Neural cell (in vitro differentiated cells): ENCODE measurements at regions not wholly inside any gene's neighbourhood (a gene's known extent, or its start where the extent isn't known, plus 50 kb on each side); places are given as distances from the start of the nearest gene placed in this dataset.

Source experiments
- EP300 ChIP-seq: fragments of 450-650 bp; conservative IDR thresholded peaks from 2 replicates; pipeline ENCODE4 v1.6.1; 2014; ENCODE audit warnings: antibody characterized with exemption, mild to moderate bottlenecking, moderate library complexity; ENCODE audit not compliant: poor library complexity, severe bottlenecking
- EZH2 ChIP-seq: fragments of 200-600, 300-800 bp; shearing (Covaris generic), sonication (generic); IDR thresholded peaks from 2 replicates; pipeline ENCODE4 v1.6.1; 2014; ENCODE audit warnings: antibody characterized with exemption, low read length, borderline replicate concordance, mild to moderate bottlenecking; ENCODE audit not compliant: insufficient read depth, poor library complexity, severe bottlenecking
- POLR2AphosphoS5 ChIP-seq: IDR thresholded peaks from 2 replicates; pipeline ENCODE4 v1.6.1; 2012
- RAD21 ChIP-seq: fragments of 450-650 bp; conservative IDR thresholded peaks from 2 replicates; pipeline ENCODE4 v1.6.1; 2014; ENCODE audit warnings: antibody characterized with exemption, mild to moderate bottlenecking, moderate library complexity
- TAF1 ChIP-seq: IDR thresholded peaks from 2 replicates; pipeline ENCODE4 v1.6.1; 2012; ENCODE audit warnings: low read depth
- TF ChIP-seq, protein P1 (sequence below): fragments of 450-650 bp; IDR thresholded peaks from 2 replicates; pipeline ENCODE4 v1.5.1; 2014; ENCODE audit warnings: antibody characterized with exemption, mild to moderate bottlenecking, moderate library complexity; ENCODE audit not compliant: poor library complexity, severe bottlenecking
- TF ChIP-seq, protein P2 (sequence below): IDR thresholded peaks from 2 replicates; pipeline ENCODE4 v1.6.1; 2012; ENCODE audit warnings: borderline replicate concordance

- TF ChIP-seq, protein P1, sequence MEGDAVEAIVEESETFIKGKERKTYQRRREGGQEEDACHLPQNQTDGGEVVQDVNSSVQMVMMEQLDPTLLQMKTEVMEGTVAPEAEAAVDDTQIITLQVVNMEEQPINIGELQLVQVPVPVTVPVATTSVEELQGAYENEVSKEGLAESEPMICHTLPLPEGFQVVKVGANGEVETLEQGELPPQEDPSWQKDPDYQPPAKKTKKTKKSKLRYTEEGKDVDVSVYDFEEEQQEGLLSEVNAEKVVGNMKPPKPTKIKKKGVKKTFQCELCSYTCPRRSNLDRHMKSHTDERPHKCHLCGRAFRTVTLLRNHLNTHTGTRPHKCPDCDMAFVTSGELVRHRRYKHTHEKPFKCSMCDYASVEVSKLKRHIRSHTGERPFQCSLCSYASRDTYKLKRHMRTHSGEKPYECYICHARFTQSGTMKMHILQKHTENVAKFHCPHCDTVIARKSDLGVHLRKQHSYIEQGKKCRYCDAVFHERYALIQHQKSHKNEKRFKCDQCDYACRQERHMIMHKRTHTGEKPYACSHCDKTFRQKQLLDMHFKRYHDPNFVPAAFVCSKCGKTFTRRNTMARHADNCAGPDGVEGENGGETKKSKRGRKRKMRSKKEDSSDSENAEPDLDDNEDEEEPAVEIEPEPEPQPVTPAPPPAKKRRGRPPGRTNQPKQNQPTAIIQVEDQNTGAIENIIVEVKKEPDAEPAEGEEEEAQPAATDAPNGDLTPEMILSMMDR = no peak
- TF ChIP-seq EZH2 (no peak), POLR2AphosphoS5 (no peak), EP300 (no peak), RAD21 (no peak), TAF1 (no peak)
- TF ChIP-seq, protein P2, sequence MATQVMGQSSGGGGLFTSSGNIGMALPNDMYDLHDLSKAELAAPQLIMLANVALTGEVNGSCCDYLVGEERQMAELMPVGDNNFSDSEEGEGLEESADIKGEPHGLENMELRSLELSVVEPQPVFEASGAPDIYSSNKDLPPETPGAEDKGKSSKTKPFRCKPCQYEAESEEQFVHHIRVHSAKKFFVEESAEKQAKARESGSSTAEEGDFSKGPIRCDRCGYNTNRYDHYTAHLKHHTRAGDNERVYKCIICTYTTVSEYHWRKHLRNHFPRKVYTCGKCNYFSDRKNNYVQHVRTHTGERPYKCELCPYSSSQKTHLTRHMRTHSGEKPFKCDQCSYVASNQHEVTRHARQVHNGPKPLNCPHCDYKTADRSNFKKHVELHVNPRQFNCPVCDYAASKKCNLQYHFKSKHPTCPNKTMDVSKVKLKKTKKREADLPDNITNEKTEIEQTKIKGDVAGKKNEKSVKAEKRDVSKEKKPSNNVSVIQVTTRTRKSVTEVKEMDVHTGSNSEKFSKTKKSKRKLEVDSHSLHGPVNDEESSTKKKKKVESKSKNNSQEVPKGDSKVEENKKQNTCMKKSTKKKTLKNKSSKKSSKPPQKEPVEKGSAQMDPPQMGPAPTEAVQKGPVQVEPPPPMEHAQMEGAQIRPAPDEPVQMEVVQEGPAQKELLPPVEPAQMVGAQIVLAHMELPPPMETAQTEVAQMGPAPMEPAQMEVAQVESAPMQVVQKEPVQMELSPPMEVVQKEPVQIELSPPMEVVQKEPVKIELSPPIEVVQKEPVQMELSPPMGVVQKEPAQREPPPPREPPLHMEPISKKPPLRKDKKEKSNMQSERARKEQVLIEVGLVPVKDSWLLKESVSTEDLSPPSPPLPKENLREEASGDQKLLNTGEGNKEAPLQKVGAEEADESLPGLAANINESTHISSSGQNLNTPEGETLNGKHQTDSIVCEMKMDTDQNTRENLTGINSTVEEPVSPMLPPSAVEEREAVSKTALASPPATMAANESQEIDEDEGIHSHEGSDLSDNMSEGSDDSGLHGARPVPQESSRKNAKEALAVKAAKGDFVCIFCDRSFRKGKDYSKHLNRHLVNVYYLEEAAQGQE = no peak
These were observed 1194.3 kb upstream of the CELF2 start for GRCh38 chr10:9823268-9823930.
